ENCODE measurements at regions not wholly inside any gene's neighbourhood (a gene's known extent, or its start where the extent isn't known, plus 50 kb on each side); places are given as distances from the start of the nearest gene placed in this dataset.

- intact Hi-C loops (cut with micrococcal nuclease): no loop called here
- Mint-ChIP-seq H3K9me3 (ENCODE audit: insufficient read depth) (no peaks in the 10 kb centered on the region), H3K4me3 (no peak overlapping the region), H3K27ac (no peak overlapping the region), H3K27me3 (no peaks in the 10 kb centered on the region), H3K4me1 (no peaks in the 10 kb centered on the region)
- TF ChIP-seq EZH2 (IDR thresholded peaks at IDR 0.05; ENCODE audit: borderline replicate concordance, insufficient read depth, low read depth, low read length, poor library complexity, severe bottlenecking): no peak
- TF ChIP-seq, protein P1, sequence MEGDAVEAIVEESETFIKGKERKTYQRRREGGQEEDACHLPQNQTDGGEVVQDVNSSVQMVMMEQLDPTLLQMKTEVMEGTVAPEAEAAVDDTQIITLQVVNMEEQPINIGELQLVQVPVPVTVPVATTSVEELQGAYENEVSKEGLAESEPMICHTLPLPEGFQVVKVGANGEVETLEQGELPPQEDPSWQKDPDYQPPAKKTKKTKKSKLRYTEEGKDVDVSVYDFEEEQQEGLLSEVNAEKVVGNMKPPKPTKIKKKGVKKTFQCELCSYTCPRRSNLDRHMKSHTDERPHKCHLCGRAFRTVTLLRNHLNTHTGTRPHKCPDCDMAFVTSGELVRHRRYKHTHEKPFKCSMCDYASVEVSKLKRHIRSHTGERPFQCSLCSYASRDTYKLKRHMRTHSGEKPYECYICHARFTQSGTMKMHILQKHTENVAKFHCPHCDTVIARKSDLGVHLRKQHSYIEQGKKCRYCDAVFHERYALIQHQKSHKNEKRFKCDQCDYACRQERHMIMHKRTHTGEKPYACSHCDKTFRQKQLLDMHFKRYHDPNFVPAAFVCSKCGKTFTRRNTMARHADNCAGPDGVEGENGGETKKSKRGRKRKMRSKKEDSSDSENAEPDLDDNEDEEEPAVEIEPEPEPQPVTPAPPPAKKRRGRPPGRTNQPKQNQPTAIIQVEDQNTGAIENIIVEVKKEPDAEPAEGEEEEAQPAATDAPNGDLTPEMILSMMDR (IDR thresholded peaks at IDR 0.05): no peak
- H2AFZ ChIP-seq (ENCODE audit: insufficient read depth, low read depth, low read length, poor library complexity, severe bottlenecking): no peak overlapping the region
- H3K27me3 ChIP-seq (replicated peaks in 1 of 4; ENCODE audit: control extremely low read depth in 1 of 4, control insufficient read depth in 3 of 4, insufficient read depth in 4 of 4, low read length in 3 of 4): no peaks in the 10 kb centered on the region
- H3K79me2 ChIP-seq (ENCODE audit: control insufficient read depth, insufficient read depth, low read length): no peaks in the 10 kb centered on the region
- ATAC-seq (ENCODE audit: low read depth): no peak
- H4K20me1 ChIP-seq (ENCODE audit: control insufficient read depth, insufficient read depth, low read length, poor library complexity, severe bottlenecking): no peaks in the 10 kb centered on the region
- no peak overlapping the region for H3K9ac ChIP-seq (ENCODE audit: low read length)
- ChIA-PET CTCF (no interaction called here), POLR2A (no interaction called here)
- no peaks in the 10 kb centered on the region for H3K4me1 ChIP-seq (ENCODE audit: control insufficient read depth in 2 of 2, insufficient read depth in 2 of 2, low read length in 2 of 2)
- no peaks in the 10 kb centered on the region for H3K9me3 ChIP-seq (ENCODE audit: control extremely low read depth in 1 of 3, control insufficient read depth in 2 of 3, insufficient read depth in 1 of 3, low read length in 2 of 3)
- no peak overlapping the region for H3K27ac ChIP-seq (ENCODE audit: low read length in 2 of 2)
- no peak overlapping the region for H3K4me2 ChIP-seq (replicated peaks; ENCODE audit: low read depth, low read length, poor library complexity, severe bottlenecking)
- DNase-seq: no peak
- 81% methylated on average over 2 of the region's 3 CpGs for WGBS (ENCODE audit: insufficient coverage)
- H3K36me3 ChIP-seq (replicated peaks in 1 of 2; ENCODE audit: control extremely low read depth in 1 of 2, control insufficient read depth in 1 of 2, extremely low read depth in 1 of 2, insufficient read depth in 2 of 2, low read length in 1 of 2): no peaks in the 10 kb centered on the region
- H3K4me3 ChIP-seq (ENCODE audit: control extremely low read depth in 1 of 5, extremely low read depth in 1 of 5, insufficient read depth in 1 of 5, low read depth in 2 of 5, low read length in 4 of 5): no peak overlapping the region
Measured at GRCh38 chr2:107719141-107719540, 107.6 kb upstream of the RGPD4 start.

GRCh38 chr2:107719836-107720235 lies 106.9 kb upstream of the RGPD4 start:
- no peak overlapping the region for H3K4me2 ChIP-seq (replicated peaks; ENCODE audit: low read depth, low read length, poor library complexity, severe bottlenecking)
- POLR2A ChIA-PET: no interaction called here
- Mint-ChIP-seq H3K9me3 (ENCODE audit: insufficient read depth) (no peaks in the 10 kb centered on the region), H3K4me1 (no peaks in the 10 kb centered on the region), H3K27me3 (no peaks in the 10 kb centered on the region), H3K27ac (no peak overlapping the region), H3K4me3 (no peak overlapping the region)
- DNase-seq (no peak), ATAC-seq (ENCODE audit: low read depth) (no peak)
- H2AFZ ChIP-seq (ENCODE audit: insufficient read depth, low read depth, low read length, poor library complexity, severe bottlenecking): no peak overlapping the region
- H3K9me3 ChIP-seq (ENCODE audit: control extremely low read depth in 1 of 3, control insufficient read depth in 2 of 3, insufficient read depth in 1 of 3, low read length in 2 of 3): no peaks in the 10 kb centered on the region
- WGBS (ENCODE audit: insufficient coverage): 77% methylated on average over 6 of the region's 7 CpGs
- no peaks in the 10 kb centered on the region for H3K4me1 ChIP-seq (ENCODE audit: control insufficient read depth in 2 of 2, insufficient read depth in 2 of 2, low read length in 2 of 2)
- no peaks in the 10 kb centered on the region for H3K79me2 ChIP-seq (ENCODE audit: control insufficient read depth, insufficient read depth, low read length)
- no peak overlapping the region for H3K9ac ChIP-seq (ENCODE audit: low read length)
- H3K27ac ChIP-seq (ENCODE audit: low read length in 2 of 2): no peak overlapping the region
- intact Hi-C loops (cut with micrococcal nuclease): no loop called here
- H3K36me3 ChIP-seq (replicated peaks in 1 of 2; ENCODE audit: control extremely low read depth in 1 of 2, control insufficient read depth in 1 of 2, extremely low read depth in 1 of 2, insufficient read depth in 2 of 2, low read length in 1 of 2): no peaks in the 10 kb centered on the region
- TF ChIP-seq EZH2 (IDR thresholded peaks at IDR 0.05; ENCODE audit: borderline replicate concordance, insufficient read depth, low read depth, low read length, poor library complexity, severe bottlenecking): no peak
- TF ChIP-seq, protein P1 (IDR thresholded peaks at IDR 0.05): no peak
- no peaks in the 10 kb centered on the region for H3K27me3 ChIP-seq (replicated peaks in 1 of 4; ENCODE audit: control extremely low read depth in 1 of 4, control insufficient read depth in 3 of 4, insufficient read depth in 4 of 4, low read length in 3 of 4)
- no peak overlapping the region for H3K4me3 ChIP-seq (ENCODE audit: control extremely low read depth in 1 of 5, extremely low read depth in 1 of 5, insufficient read depth in 1 of 5, low read depth in 2 of 5, low read length in 4 of 5)
- CTCF ChIA-PET: no interaction called here
- no peaks in the 10 kb centered on the region for H4K20me1 ChIP-seq (ENCODE audit: control insufficient read depth, insufficient read depth, low read length, poor library complexity, severe bottlenecking)

All from B cell (primary cell).